Suprapubic skin (tissue), 4 donors: ENCODE measurements at regions not wholly inside any gene's neighbourhood (a gene's known extent, or its start where the extent isn't known, plus 50 kb on each side); places are given as distances from the start of the nearest gene placed in this dataset.
A peak's percentile ranks its signal among the peaks of the same experiment; 100 is the strongest.

ENCODE experiments used
- CTCF ChIP-seq, 2 donors: fragments of 200-600 bp in 1 of 2; fragments of 450-650 bp in 1 of 2; sonication (generic) in 1 of 2; IDR thresholded peaks; one replicate each; pipeline ENCODE4 v1.5.1; 2016 to 2019; ENCODE audit warnings: antibody characterized with exemption in 2 of 2, mild to moderate bottlenecking in 1 of 2, moderate library complexity in 1 of 2
- EP300 ChIP-seq: sonication (generic); formaldehyde crosslinking; IDR thresholded peaks from one replicate; pipeline ENCODE4 v1.6.1; 2017; ENCODE audit warnings: antibody characterized with exemption
- POLR2AphosphoS5 ChIP-seq, 3 donors: sonication (generic); formaldehyde crosslinking; IDR thresholded peaks; one replicate each; pipeline ENCODE4 v1.6.1; 2017; ENCODE audit warnings: antibody characterized with exemption in 3 of 3

DNA sequence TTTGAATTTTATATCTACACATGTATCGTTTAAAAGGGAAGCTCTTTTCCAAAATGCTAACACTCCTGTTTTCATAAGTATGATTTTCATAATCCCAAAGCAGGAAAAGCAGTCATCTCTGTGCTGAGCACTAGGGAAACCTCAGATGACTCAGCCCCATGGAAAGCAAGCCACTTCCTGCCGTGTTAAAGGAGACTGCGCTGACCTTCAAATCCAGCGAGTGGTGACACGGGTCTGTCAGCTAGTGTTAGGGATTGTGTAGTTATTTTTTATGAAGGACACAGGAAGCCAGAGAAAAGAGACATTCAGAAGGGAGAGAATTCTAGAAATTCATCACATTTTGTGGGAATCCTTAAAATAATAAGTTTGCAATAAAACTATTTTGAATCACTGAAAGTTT, 57.0 kb upstream of the CD93 start:
- no peak for TF ChIP-seq CTCF (IDR thresholded peaks at IDR 0.05)
- TF ChIP-seq POLR2AphosphoS5 (IDR thresholded peaks at IDR 0.05): peak in 2 of 3 donors; percentile 14 to 51
- TF ChIP-seq EP300: no peak
